Renal pelvis (tissue), 1 donor: ENCODE measurements at regions not wholly inside any gene's neighbourhood (a gene's known extent, or its start where the extent isn't known, plus 50 kb on each side); places are given as distances from the start of the nearest gene placed in this dataset.

ENCODE experiments used
- DNase-seq: peaks from one replicate; pipeline ENCODE4 v3.0.0-alpha.2; 2013

DNA sequence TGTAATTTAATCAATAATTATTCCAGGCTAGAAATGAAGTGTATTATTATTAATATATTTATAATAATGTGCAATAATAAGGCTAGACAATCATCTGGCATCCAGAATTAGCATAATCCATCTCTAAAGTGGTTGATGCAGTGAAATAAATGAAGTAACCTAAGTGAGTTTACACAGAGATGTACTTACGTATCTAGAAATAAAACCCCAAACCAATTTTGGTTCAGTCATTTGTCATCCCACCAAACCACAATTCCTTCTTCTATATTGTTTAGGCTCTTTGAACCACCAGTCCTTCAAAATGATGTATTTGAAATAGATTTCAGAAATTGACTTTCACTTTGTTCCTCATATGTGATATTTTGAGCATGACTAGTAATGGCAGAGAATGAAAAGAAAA is 247.6 kb upstream of the MIR17HG start:
- DNase-seq: no peak

- DNase-seq: no peak
Measured at GRCh38 chr13:91100944-91101343, 246.5 kb upstream of the MIR17HG start.

GRCh38 chr13:91101381-91101780 is 246.1 kb upstream of the MIR17HG start:
- DNase-seq: no peak

- DNase-seq: no peak
Measured at GRCh38 chr13:91105270-91105669, 242.2 kb upstream of the MIR17HG start.

GRCh38 chr13:91106565-91106964 is 240.9 kb upstream of the MIR17HG start:
- DNase-seq: no peak

DNA sequence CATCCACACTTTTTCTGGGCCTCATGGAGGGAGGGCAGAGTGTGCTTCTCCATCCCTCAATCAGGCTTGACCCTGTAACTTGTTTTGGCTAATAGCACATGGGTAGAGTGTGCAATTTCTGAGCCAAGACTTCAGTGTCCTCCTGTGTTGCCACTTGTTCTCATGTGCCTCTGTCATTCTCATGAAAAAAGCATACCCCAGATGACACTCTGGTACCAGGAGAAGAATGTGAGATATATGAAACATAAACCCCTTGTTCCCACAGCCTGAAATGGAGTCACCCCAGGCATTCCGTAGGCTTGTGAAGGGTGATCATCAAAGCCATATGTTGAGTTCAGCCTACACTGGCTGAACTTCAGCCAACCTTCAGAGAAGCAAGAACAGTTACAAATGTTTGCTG is 239.2 kb upstream of the MIR17HG start:
- DNase-seq: no peak

DNA sequence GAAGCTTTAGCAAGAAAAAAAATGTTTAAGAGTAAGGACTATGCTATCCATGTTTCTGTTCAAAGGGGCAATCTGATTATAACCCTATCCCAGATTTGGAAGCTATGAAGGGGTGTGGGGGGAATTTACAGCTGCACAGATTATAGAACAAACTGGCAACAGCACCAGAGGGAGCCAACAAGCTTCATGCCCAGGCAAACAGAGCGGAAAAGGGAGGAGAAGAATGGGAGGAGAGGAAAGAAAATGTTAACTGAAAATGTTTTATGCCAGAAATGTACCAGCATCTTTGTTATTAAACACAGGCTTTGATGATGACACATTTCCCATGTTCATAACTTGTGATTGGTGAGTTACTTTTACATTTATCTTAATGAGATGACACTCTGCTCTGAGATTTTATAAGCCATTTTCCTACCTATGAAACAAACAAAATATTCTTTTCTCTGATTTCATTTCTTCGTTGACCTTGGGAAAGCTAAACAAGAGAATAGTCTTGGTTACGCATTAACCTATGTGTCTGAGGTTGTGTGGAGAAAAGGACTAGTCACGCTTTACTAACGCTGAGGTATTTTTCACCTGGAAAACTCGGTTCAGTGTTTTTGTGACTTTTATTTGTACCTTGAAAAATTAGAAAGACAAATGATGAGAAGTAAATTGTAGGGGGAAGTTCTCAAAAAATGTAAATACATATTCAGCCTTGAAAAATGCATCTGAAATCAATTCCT is 235.8 kb upstream of the MIR17HG start:
- no peak for DNase-seq

DNA sequence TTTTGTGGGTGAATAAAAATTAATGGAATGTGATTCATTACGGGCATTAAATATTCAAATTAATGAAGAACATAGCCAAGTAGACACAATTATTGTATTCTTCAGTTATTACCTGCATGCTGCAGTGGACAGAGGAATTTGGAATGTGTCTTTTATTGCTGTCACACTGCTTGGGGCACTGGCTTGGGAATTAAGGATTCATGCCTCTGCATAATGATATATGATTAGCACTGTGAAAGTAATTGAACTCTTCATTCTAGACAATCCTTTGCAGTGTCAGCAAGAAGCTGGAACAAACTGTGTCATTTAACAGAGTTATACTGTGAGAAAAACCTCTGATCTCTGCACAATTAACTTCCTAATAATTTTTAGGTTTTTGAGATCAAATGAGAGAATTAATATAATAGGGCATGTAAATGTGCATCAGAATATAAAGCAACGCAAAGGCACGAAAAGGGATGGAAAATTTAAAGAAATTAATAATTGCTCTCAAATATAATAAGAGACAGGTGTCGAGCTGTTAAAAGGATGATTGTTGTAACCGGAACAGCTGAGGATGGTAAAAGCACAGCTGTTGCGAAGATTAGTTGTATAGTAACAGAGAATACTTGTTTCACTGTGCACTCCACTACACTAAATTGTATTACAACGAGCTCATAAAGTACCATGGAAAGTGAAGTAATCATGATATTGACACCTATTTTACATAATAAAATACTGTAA is 235.1 kb upstream of the MIR17HG start:
- DNase-seq: peak; percentile 66

- no peak for DNase-seq
Measured at GRCh38 chr13:91112924-91113277, 234.6 kb upstream of the MIR17HG start.

GRCh38 chr13:91115776-91116175 is 231.7 kb upstream of the MIR17HG start:
- DNase-seq: no peak

- DNase-seq: no peak
Measured at GRCh38 chr13:91117351-91117750, 230.1 kb upstream of the MIR17HG start.

GRCh38 chr13:91119643-91120042 is 227.8 kb upstream of the MIR17HG start:
- DNase-seq: no peak

- DNase-seq: no peak
Measured at GRCh38 chr13:91122766-91123165, 224.7 kb upstream of the MIR17HG start.

DNA sequence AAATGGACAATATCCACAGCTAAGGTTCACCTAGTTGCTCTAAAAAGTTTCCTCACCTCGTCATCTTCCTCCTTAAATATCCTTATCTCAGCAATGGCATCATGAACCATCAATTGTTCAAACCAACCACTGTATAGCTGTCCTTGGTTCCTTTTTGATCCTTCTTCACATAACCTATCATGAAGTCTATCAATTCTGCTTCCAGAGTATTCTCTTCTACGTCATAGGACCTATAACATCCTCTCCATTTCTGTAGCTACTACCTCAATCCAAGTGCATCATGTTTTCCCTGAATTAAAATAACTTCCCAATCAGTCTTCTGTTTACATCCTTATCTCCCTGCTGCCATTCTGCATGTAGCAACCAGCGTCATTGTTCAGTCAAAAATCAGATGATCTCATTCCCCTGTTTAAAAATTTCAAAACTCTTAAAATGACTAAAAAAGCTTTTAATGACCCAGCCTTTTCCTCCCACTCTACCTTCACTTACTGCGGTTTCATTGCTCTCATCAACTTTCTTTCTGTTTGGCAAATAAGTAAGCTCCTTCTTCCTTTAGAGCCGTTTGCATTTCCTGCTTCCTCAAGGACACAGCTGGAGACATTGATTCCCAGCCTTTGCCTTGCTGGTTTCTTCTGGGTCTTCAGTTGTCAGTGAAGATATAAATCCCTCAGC is 223.9 kb upstream of the MIR17HG start:
- no peak for DNase-seq

DNA sequence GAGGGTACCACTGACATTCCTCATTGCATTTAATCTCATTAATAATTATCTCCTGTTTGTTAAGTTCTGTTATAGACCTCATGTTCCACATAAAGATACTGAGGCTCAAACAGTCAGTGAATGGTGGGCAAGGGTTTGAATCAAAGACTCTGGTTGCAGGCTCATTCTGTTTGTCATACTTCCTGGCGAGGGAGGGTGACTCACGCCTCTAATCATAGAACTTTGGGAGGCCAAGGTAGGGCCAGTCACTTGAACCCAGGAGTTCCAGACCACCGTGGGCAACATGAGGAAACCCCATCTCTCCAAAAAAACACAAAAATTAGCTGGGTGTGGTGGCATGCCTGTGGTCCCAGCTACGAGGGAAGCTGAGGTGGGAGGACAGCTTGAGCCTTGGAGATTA is 220.7 kb upstream of the MIR17HG start:
- DNase-seq: no peak

- no peak for DNase-seq
Measured at GRCh38 chr13:91127995-91128394, 219.5 kb upstream of the MIR17HG start.

DNA sequence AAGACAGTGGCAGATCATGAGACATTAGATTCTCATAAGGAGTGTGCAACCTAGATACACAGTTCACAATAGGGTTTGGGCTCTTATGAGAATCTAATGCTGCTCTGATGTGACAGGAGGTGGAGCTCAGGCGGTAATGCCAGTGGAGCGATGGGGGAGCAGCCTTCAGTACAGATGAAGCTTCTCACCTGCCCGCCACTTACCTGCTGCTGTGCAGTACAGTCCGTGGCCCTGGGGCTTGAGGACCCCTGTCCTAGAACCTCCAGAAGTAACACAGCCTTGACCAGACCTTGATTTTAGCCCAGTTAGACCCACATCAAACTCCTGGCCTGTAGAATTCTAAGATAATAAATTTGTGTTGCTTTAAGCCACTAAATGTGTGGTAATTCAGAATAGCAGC is 215.1 kb upstream of the MIR17HG start:
- no peak for DNase-seq

DNA sequence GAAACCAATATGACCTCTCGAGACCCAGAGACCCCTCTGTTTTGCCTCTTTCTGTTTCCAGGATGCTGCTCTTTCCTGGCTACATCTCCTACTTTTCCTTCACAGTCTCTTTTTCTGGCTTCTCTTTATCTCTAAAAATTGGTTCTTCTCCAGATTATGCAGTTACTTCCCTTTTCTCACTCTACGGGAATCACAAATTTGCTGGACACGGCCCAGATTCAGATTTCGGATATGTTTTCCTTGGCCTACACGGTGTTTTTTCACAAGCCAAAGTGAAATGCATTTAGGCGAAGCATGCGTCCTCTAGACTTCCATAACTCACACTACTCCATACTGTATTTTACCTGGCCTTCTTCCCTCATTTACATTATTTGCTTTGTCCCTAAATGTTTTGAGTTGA is 214.7 kb upstream of the MIR17HG start:
- no peak for DNase-seq

GRCh38 chr13:91133941-91134802 is 213.3 kb upstream of the MIR17HG start:
- no peak for DNase-seq

GRCh38 chr13:91134803-91135184 is 212.7 kb upstream of the MIR17HG start:
- DNase-seq: no peak

- no peak for DNase-seq
Measured at GRCh38 chr13:91135376-91135775, 212.1 kb upstream of the MIR17HG start.

DNA sequence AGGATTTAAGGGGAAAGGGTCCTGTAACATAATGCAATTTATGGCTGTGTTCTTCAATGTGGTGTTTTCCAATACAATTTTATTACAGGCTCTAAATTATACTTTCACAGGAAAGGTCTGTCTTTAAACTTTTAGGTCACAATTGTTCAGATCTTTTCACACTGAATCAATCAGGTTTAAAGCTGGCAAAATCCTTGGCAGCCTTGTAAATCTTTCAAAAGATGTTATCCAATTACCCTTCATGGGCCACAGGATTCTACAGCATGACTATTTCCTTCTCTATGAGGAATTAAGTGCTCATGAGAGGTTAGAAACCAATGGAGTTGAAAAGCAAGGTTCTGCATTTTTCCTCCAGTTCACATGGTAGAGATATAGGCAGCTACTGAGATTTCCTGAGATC is 211.5 kb upstream of the MIR17HG start:
- no peak for DNase-seq
